ENCODE measurements at regions not wholly inside any gene's neighbourhood (a gene's known extent, or its start where the extent isn't known, plus 50 kb on each side); places are given as distances from the start of the nearest gene placed in this dataset.

DNA sequence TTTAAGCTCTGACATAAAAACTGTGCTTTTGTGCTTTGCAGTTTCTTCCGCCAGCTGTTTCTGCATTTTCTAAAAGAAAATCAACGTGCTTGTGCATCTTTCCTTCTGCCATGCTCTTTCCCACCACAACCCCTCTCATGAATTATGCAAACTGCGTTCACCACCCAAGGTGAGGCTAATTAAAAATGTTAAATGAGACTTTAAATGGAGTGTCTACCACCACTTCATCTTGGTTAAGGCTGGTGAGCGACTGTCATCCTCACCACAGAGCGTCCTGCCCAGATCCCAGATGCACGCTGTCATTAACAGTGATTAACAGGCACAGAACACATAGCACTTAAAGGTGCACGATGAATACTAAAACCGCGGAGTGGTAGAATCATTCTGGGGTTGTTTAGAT lies 250.5 kb upstream of the RAB6C start:
- POLR2A ChIA-PET: no interaction called here
- WGBS (ENCODE audit: low lambda C conversion rate): 43% methylated on average over 9 of the region's 9 CpGs
- TF ChIP-seq POLR2AphosphoS5 (IDR thresholded peaks at IDR 0.05; ENCODE audit: low read depth, low read length) (no peak), USF1 (IDR thresholded peaks at IDR 0.05; ENCODE audit: borderline replicate concordance, low read depth) (no peak), TCF12 (IDR thresholded peaks at IDR 0.05) (no peak), TEAD4 (IDR thresholded peaks at IDR 0.05; ENCODE audit: borderline replicate concordance, insufficient read depth) (no peak), ELF1 (IDR thresholded peaks at IDR 0.05) (no peak), NRF1 (IDR thresholded peaks at IDR 0.05; ENCODE audit: low read depth, low read length) (no peak), YY1 (IDR thresholded peaks at IDR 0.05; ENCODE audit: low read depth) (no peak), SMC3 (IDR thresholded peaks at IDR 0.05; ENCODE audit: low read depth, low read length) (no peak), EZH2phosphoT487 (IDR thresholded peaks at IDR 0.05; ENCODE audit: borderline replicate concordance, low read depth) (no peak), GATA2 (CRISPR knock-in tag; IDR thresholded peaks at IDR 0.05) (no peak), IRF3 (IDR thresholded peaks at IDR 0.05; ENCODE audit: low read depth, low read length) (no peak), RCOR1 (IDR thresholded peaks at IDR 0.05; ENCODE audit: low read length) (no peak)
- TF ChIP-seq, protein P1, sequence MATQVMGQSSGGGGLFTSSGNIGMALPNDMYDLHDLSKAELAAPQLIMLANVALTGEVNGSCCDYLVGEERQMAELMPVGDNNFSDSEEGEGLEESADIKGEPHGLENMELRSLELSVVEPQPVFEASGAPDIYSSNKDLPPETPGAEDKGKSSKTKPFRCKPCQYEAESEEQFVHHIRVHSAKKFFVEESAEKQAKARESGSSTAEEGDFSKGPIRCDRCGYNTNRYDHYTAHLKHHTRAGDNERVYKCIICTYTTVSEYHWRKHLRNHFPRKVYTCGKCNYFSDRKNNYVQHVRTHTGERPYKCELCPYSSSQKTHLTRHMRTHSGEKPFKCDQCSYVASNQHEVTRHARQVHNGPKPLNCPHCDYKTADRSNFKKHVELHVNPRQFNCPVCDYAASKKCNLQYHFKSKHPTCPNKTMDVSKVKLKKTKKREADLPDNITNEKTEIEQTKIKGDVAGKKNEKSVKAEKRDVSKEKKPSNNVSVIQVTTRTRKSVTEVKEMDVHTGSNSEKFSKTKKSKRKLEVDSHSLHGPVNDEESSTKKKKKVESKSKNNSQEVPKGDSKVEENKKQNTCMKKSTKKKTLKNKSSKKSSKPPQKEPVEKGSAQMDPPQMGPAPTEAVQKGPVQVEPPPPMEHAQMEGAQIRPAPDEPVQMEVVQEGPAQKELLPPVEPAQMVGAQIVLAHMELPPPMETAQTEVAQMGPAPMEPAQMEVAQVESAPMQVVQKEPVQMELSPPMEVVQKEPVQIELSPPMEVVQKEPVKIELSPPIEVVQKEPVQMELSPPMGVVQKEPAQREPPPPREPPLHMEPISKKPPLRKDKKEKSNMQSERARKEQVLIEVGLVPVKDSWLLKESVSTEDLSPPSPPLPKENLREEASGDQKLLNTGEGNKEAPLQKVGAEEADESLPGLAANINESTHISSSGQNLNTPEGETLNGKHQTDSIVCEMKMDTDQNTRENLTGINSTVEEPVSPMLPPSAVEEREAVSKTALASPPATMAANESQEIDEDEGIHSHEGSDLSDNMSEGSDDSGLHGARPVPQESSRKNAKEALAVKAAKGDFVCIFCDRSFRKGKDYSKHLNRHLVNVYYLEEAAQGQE (IDR thresholded peaks at IDR 0.05; ENCODE audit: low read depth, low read length): no peak
- TF ChIP-seq, protein P2, sequence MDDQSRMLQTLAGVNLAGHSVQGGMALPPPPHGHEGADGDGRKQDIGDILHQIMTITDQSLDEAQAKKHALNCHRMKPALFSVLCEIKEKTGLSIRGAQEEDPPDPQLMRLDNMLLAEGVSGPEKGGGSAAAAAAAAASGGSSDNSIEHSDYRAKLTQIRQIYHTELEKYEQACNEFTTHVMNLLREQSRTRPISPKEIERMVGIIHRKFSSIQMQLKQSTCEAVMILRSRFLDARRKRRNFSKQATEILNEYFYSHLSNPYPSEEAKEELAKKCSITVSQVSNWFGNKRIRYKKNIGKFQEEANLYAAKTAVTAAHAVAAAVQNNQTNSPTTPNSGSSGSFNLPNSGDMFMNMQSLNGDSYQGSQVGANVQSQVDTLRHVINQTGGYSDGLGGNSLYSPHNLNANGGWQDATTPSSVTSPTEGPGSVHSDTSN (IDR thresholded peaks at IDR 0.05): no peak

More for the DNA sequence above, 250.5 kb upstream of the RAB6C start:
- no peaks in the 10 kb centered on the region for H3K9me3 ChIP-seq
- H3F3A ChIP-seq (replicated peaks; ENCODE audit: insufficient read depth): no peaks in the 10 kb centered on the region
- no peaks in the 10 kb centered on the region for H3K36me3 ChIP-seq (replicated peaks in 1 of 2; ENCODE audit: control insufficient read depth in 1 of 2, insufficient read depth in 2 of 2, low read length in 1 of 2)
- H3K4me1 ChIP-seq (ENCODE audit: control insufficient read depth in 1 of 2, insufficient read depth in 2 of 2, low read depth in 1 of 2, low read length in 1 of 2): no peaks in the 10 kb centered on the region
- no peak overlapping the region for H3K4me3 ChIP-seq (ENCODE audit: low read depth in 2 of 2, low read length in 1 of 2)
- CTCF ChIA-PET: no interaction called here
- no peak overlapping the region for H3K4me2 ChIP-seq
- no peak overlapping the region for H3K27ac ChIP-seq (ENCODE audit: low read depth in 2 of 2, low read length in 1 of 2)
- H3K9ac ChIP-seq: no peak overlapping the region
- H3K9me2 ChIP-seq: no peaks in the 10 kb centered on the region
- H3K79me2 ChIP-seq (ENCODE audit: insufficient read depth): no peaks in the 10 kb centered on the region
- no peak for DNase-seq
- H2AFZ ChIP-seq (ENCODE audit: low read depth): no peak overlapping the region
- no peaks in the 10 kb centered on the region for H3K27me3 ChIP-seq (ENCODE audit: insufficient read depth)
- no peaks in the 10 kb centered on the region for H4K20me1 ChIP-seq (ENCODE audit: insufficient read depth)

Measured in SK-N-SH (cell line).